Endothelial cell of umbilical vein (primary cell): ENCODE measurements at regions not wholly inside any gene's neighbourhood (a gene's known extent, or its start where the extent isn't known, plus 50 kb on each side); places are given as distances from the start of the nearest gene placed in this dataset.

Experiments used
- CTCF ChIP-seq, 2 donors: IDR thresholded peaks; 1 replicate in 1 of 2; 2 replicates in 1 of 2; pipeline ENCODE4 v1.5.1; 2011; ENCODE audit warnings: low read length in 2 of 2, mild to moderate bottlenecking in 2 of 2, moderate library complexity in 2 of 2, control low read depth in 1 of 2, inconsistent platforms in 1 of 2, low read depth in 1 of 2; ENCODE audit not compliant: insufficient read depth in 1 of 2; ENCODE audit errors: extremely low read depth in 1 of 2
- EZH2 ChIP-seq: IDR thresholded peaks from 2 replicates; pipeline ENCODE4 v1.6.1; 2012; ENCODE audit warnings: borderline replicate concordance, low read depth, mild to moderate bottlenecking, moderate library complexity, low read length, inconsistent platforms; ENCODE audit not compliant: severe bottlenecking
- FOS ChIP-seq: IDR thresholded peaks from 2 replicates; pipeline ENCODE4 v1.6.1; 2011; ENCODE audit warnings: mild to moderate bottlenecking, low read length, moderate library complexity, borderline replicate concordance; ENCODE audit not compliant: insufficient read depth
- GATA2 ChIP-seq: IDR thresholded peaks from 2 replicates; pipeline ENCODE4 v1.7.0; 2011; ENCODE audit warnings: low read depth, mild to moderate bottlenecking, moderate library complexity, mixed read lengths, low read length; ENCODE audit not compliant: insufficient read length, insufficient read depth
- MAX ChIP-seq: IDR thresholded peaks from 2 replicates; pipeline ENCODE4 v1.6.1; 2011; ENCODE audit not compliant: insufficient read depth, insufficient read length
- MYC ChIP-seq: IDR thresholded peaks from one replicate; pipeline ENCODE4 v1.6.1; 2011; ENCODE audit warnings: mild to moderate bottlenecking, low read depth, low read length
- POLR2A ChIP-seq: IDR thresholded peaks from 2 replicates; pipeline ENCODE4 v1.6.1; 2012; ENCODE audit warnings: low read depth, mild to moderate bottlenecking, control low read depth, low read length
- POLR2AphosphoS5 ChIP-seq: IDR thresholded peaks from 2 replicates; pipeline ENCODE4 v1.6.1; 2012; ENCODE audit warnings: low read depth, mild to moderate bottlenecking, control low read depth, low read length, moderate library complexity; ENCODE audit not compliant: insufficient read depth

GRCh38 chr13:50152655-50153309 is 137.5 kb downstream of the KCNRG start:
- TF ChIP-seq CTCF (IDR thresholded peaks at IDR 0.05; ENCODE audit: extremely low read depth in 1 of 2, insufficient read depth in 1 of 2, low read depth in 1 of 2, low read length in 2 of 2) (no peak), POLR2AphosphoS5 (no peak), MYC (no peak), MAX (no peak), POLR2A (no peak), EZH2 (no peak), GATA2 (no peak), FOS (no peak)
